ENCODE measurements at regions not wholly inside any gene's neighbourhood (a gene's known extent, or its start where the extent isn't known, plus 50 kb on each side); places are given as distances from the start of the nearest gene placed in this dataset.

GRCh38 chr5:133900534-133901270, 67.7 kb downstream of the C5orf15 start:
- H3K27me3 ChIP-seq (ENCODE audit: insufficient read depth, poor library complexity, severe bottlenecking) = no peaks in the 10 kb centered on the region
- no peak overlapping the region for H3K27ac ChIP-seq (replicated peaks)
- TF ChIP-seq CTCF (IDR thresholded peaks at IDR 0.05; ENCODE audit: insufficient read depth, low read length) (no peak), GABPA (IDR thresholded peaks at IDR 0.05; ENCODE audit: low read depth) (no peak), SPI1 (IDR thresholded peaks at IDR 0.05; ENCODE audit: borderline replicate concordance, low read depth) (no peak), POLR2AphosphoS5 (IDR thresholded peaks at IDR 0.05; ENCODE audit: low read depth) (no peak), REST (IDR thresholded peaks at IDR 0.05; ENCODE audit: insufficient replicate concordance, low read depth) (no peak)
- H3K4me3 ChIP-seq (replicated peaks; ENCODE audit: insufficient read depth, low read length) = no peak overlapping the region
- DNase-seq (ENCODE audit: low read depth in 1 of 2, low spot score in 1 of 2) = no peak

- no peak for DNase-seq (ENCODE audit: low read depth in 1 of 2, low spot score in 1 of 2)
- Histone ChIP-seq H3K27ac (replicated peaks) (no peak overlapping the region), H3K27me3 (ENCODE audit: insufficient read depth, poor library complexity, severe bottlenecking) (no peaks in the 10 kb centered on the region), H3K4me3 (replicated peaks; ENCODE audit: insufficient read depth, low read length) (no peak overlapping the region)
- no peak for TF ChIP-seq GABPA (IDR thresholded peaks at IDR 0.05; ENCODE audit: low read depth)
- no peak for TF ChIP-seq REST (IDR thresholded peaks at IDR 0.05; ENCODE audit: insufficient replicate concordance, low read depth)
- TF ChIP-seq SPI1 (IDR thresholded peaks at IDR 0.05; ENCODE audit: borderline replicate concordance, low read depth) = no peak
- TF ChIP-seq CTCF (IDR thresholded peaks at IDR 0.05; ENCODE audit: insufficient read depth, low read length) = no peak
- no peak for TF ChIP-seq POLR2AphosphoS5 (IDR thresholded peaks at IDR 0.05; ENCODE audit: low read depth)
These were observed 68.9 kb downstream of the C5orf15 start for GRCh38 chr5:133899506-133899905.

GRCh38 chr5:133898440-133898839, 70.0 kb downstream of the C5orf15 start:
- Histone ChIP-seq H3K27ac (replicated peaks) (no peak overlapping the region), H3K27me3 (ENCODE audit: insufficient read depth, poor library complexity, severe bottlenecking) (no peaks in the 10 kb centered on the region), H3K4me3 (replicated peaks; ENCODE audit: insufficient read depth, low read length) (no peak overlapping the region)
- no peak for DNase-seq (ENCODE audit: low read depth in 1 of 2, low spot score in 1 of 2)
- TF ChIP-seq SPI1 (IDR thresholded peaks at IDR 0.05; ENCODE audit: borderline replicate concordance, low read depth) = no peak
- no peak for TF ChIP-seq POLR2AphosphoS5 (IDR thresholded peaks at IDR 0.05; ENCODE audit: low read depth)
- no peak for TF ChIP-seq CTCF (IDR thresholded peaks at IDR 0.05; ENCODE audit: insufficient read depth, low read length)
- no peak for TF ChIP-seq REST (IDR thresholded peaks at IDR 0.05; ENCODE audit: insufficient replicate concordance, low read depth)
- TF ChIP-seq GABPA (IDR thresholded peaks at IDR 0.05; ENCODE audit: low read depth) = no peak

Data from HL-60 (cell line).